Tongue (tissue), 1 donor: ENCODE measurements at regions not wholly inside any gene's neighbourhood (a gene's known extent, or its start where the extent isn't known, plus 50 kb on each side); places are given as distances from the start of the nearest gene placed in this dataset.

Source experiments
- DNase-seq: peaks from one replicate; pipeline ENCODE4 v3.0.0-alpha.2; 2015

GRCh38 chr4:59881632-59882031 lies 1318.5 kb upstream of the ADGRL3 start:
- no peak for DNase-seq

GRCh38 chr4:59904331-59904730 lies 1295.8 kb upstream of the ADGRL3 start:
- no peak for DNase-seq

GRCh38 chr4:59920416-59920815 lies 1279.7 kb upstream of the ADGRL3 start:
- DNase-seq: no peak

- no peak for DNase-seq
Measured at GRCh38 chr4:59925290-59925689, 1274.8 kb upstream of the ADGRL3 start.

GRCh38 chr4:59936566-59936965 lies 1263.6 kb upstream of the ADGRL3 start:
- no peak for DNase-seq

- no peak for DNase-seq
Measured at GRCh38 chr4:59938166-59938565, 1262.0 kb upstream of the ADGRL3 start.

- peak; percentile 13 for DNase-seq
Measured at GRCh38 chr4:59945277-59945676, 1254.8 kb upstream of the ADGRL3 start.

- DNase-seq: no peak
Measured at GRCh38 chr4:59945716-59946115, 1254.4 kb upstream of the ADGRL3 start.

GRCh38 chr4:59956366-59956765 lies 1243.8 kb upstream of the ADGRL3 start:
- DNase-seq: no peak

- no peak for DNase-seq
Measured at GRCh38 chr4:59960143-59960542, 1240.0 kb upstream of the ADGRL3 start.

GRCh38 chr4:59966758-59967157 lies 1233.4 kb upstream of the ADGRL3 start:
- DNase-seq: no peak

- DNase-seq: no peak
Measured at GRCh38 chr4:59968796-59969195, 1231.3 kb upstream of the ADGRL3 start.

- no peak for DNase-seq
Measured at GRCh38 chr4:59969909-59970308, 1230.2 kb upstream of the ADGRL3 start.

GRCh38 chr4:59971952-59972351 lies 1228.2 kb upstream of the ADGRL3 start:
- DNase-seq: no peak

- no peak for DNase-seq
Measured at GRCh38 chr4:59973492-59973891, 1226.6 kb upstream of the ADGRL3 start.

- no peak for DNase-seq
Measured at GRCh38 chr4:59979061-59979460, 1221.1 kb upstream of the ADGRL3 start.

GRCh38 chr4:59983852-59984251 lies 1216.3 kb upstream of the ADGRL3 start:
- no peak for DNase-seq

- DNase-seq: no peak
Measured at GRCh38 chr4:59987289-59987688, 1212.8 kb upstream of the ADGRL3 start.

- no peak for DNase-seq
Measured at GRCh38 chr4:59994118-59994517, 1206.0 kb upstream of the ADGRL3 start.

GRCh38 chr4:60002603-60003337 lies 1197.4 kb upstream of the ADGRL3 start:
- DNase-seq: no peak

GRCh38 chr4:60013464-60014184 lies 1186.5 kb upstream of the ADGRL3 start:
- no peak for DNase-seq

- no peak for DNase-seq
Measured at GRCh38 chr4:60016971-60017370, 1183.2 kb upstream of the ADGRL3 start.

GRCh38 chr4:60019180-60019579 lies 1180.9 kb upstream of the ADGRL3 start:
- DNase-seq: no peak

- no peak for DNase-seq
Measured at GRCh38 chr4:60019946-60020345, 1180.2 kb upstream of the ADGRL3 start.
